GM19372 (cell line): ENCODE measurements at regions not wholly inside any gene's neighbourhood (a gene's known extent, or its start where the extent isn't known, plus 50 kb on each side); places are given as distances from the start of the nearest gene placed in this dataset.
"Not testable (repeated sequence)": the region's sequence is repeated elsewhere in the genome, so short reads cannot be mapped to it uniquely, and the experiment has no call there.

Experiments used
- ATAC-seq: cut with Tn5 transposase; IDR thresholded peaks from one replicate; pipeline ENCODE4 v1.9.1; 2021; ENCODE audit warnings: mild to moderate bottlenecking, low read depth, moderate library complexity; ENCODE audit not compliant: unreplicated experiment

DNA sequence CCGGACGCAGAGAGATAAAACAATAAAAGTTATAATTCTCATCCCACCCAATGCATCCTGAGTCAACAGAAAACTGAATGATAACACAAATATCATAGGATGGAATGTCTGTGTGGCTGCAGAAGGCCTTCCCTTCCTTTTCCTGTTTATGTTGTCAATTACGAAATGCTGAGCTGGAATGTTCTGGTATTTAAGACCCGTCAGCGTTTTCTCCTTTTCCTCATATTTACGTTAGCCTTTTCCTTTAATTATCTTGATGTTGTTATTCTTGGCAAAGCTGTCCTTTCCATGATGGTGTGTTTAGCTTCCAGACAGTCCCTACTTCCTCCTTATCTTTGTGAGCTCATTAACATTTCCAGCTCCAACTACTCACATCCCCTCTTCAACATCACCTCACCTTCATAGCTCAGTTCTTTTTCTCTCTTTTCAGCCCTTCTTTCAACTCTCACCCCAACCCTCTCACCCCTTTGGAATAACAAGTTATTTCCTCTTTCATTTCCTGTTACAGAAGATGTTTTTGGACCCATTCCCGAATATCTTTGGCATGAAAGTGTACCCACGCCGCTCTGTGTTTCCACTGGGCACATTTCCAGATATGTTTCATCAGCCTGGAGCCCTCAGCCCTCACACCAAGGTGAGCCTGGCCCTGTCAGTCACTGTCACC lies 221.6 kb downstream of the NR2F1-AS1 start:
- ATAC-seq = no peak

DNA sequence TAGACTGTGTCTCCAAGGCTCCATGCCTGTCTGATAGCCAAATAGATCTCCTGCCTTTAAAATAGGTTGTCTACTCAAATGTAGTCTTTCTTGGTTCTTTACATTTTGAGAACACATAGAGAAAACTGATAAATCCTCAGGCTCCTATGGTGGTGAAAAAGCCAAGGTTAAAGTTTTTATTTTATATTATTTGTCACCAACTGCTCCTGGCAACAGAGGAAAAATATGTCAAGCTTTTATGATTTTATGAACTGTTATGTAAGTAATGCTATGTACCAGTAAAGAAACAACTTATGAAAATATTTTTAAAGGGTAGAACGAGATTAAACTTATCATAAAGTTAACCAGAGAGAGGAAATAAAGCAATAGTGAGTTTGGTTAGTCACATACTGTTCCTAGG lies 222.8 kb downstream of the NR2F1-AS1 start:
- ATAC-seq = no peak

DNA sequence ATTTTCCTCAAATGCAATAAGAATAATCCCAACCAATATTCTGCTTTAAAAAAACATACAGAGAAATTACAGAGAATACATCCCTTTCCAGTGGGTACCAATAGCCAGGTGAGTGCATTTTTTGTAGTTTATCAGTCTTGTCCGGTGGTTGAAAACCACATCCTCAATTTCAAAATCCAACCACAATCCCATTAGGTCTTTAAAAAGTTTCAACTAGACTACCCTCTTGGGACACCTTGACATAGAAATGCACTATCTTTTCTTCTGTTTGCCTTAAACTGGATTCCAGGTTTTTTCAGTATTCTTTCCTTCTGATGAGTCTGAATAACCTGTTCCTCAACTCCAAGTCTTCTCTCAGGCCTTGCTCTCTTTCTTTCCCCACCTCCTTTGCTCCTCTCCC lies 223.3 kb downstream of the NR2F1-AS1 start:
- ATAC-seq = no peak

DNA sequence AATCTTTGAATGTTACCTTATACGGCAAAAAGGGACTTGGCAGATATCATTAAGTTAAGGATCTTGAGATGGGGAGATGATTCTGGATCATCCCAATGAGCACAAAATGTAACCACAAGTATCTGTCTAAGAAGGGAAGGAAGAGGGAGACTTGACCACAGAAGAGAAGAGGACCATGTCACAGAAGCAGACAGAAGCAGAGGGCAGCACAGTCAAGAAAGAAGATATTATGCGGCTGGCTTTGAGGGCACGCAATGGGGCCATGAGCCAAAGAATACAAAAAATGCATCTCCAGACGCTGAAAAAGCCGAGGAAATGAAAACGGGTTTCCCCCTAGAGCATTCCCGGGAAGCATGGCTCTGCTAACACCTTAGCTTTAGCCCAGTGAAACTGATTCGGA lies 225.3 kb downstream of the NR2F1-AS1 start:
- ATAC-seq = no peak

DNA sequence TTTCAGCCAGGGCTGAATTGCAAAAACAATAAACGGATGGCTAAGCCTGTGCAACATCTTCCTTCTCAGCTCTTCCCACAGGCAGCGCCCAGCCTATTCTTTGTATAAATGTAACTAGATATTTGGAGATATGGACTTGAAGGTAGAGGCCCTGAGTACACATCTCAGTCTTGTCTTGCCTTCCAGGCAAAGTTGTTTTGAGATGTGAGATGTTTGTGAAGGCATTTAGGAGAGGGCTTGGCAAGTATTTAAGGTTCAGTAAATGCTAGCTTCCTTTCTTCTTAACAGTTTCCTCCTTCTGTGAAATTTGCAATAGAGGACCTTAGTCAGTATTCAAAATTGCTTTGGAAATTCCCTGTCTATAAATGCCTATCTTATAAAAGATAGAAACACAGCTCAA lies 228.8 kb downstream of the NR2F1-AS1 start:
- ATAC-seq = no peak

DNA sequence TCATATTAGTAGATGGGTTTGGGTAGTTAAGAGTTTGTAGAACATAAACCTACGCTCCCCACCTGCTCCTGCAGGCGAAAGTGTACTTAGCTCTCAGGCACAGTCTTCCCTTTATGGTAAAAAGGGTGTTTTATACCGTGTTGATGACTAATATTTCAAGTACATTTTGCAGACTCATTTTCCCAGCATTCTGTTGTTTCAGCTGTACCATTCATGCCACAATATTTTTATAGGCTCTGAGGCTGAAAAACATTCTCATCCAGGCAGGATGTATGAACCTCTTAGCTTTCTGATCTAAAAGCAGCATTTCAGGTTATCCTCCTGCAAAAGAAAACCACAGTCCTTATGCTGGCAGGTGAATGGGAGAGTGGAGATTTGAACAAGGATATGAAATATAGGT lies 231.4 kb downstream of the NR2F1-AS1 start:
- ATAC-seq = no peak

DNA sequence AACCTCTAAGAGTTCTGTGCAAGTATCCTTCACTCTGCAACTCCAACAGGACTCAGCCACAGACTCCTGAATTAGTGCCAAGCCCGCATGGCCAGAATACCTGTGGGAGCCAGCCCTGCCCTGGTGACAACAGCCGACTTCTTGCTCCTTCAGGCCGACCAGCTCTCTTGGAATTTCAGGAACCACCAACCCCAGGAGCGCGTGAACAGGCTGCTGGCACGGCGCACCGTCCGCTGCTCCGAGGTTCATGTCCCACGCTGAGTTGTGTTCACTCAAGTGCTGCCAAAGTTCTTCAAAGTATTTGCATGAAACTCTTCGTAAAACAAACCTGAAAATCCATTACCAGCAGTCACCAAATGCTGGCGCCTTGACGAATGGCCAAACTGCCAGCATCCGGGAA lies 232.8 kb downstream of the NR2F1-AS1 start:
- no peak for ATAC-seq

DNA sequence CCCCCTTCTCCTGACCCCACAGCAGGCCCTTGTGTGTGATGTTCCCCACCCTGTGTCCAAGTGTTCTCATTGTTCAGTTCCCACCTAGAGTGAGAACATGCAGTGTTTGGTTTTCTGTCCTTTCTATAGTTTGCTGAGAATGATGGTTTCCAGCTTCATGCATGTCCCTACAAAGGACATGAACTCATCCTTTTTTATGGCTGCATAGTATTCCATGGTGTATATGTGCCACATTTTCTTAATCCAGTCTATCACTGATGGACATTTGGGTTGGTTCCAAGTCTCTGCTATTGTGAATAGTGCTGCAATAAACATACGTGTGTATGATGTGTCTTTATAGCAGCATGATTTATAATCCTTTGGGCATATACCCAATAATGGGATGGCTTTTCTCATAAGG lies 234.2 kb downstream of the NR2F1-AS1 start:
- ATAC-seq = not testable (repeated sequence)

DNA sequence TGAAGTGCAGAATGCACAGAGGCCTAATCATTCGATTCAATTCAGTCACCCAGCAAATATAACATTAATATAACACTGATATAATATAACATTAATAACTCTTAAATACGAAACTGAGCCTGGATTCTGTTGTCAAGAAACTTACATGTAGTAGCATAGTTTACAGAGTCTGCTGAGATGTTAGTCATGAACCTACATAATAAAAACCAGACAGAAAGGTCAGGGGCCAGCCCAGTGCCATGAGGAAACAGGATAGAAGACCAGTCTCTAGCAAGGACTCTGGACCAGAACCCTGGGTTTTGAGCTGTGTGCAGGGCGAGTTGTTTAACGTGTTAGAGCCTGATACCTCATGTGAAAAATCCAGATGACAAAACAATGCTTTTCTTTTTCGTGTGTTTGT lies 234.7 kb downstream of the NR2F1-AS1 start:
- ATAC-seq = no peak

DNA sequence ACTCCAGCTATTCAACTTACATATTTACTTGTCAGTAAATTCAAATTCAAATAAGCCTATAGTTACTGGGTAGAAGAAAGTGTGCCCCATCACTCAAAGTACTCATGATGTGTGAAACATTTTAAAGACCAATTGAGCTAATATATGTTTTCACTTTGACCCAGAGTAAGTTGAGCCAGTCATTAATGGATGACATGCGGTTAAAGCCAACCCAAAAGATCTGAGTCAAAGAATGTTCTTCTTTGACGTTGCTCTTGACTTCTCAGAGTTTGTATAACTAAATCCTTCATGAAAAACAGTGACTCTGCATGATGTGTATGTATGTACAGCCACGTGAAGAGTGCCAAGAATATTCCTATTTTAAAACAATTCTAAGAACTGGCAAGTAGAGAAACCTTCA lies 237.4 kb downstream of the NR2F1-AS1 start:
- no peak for ATAC-seq

DNA sequence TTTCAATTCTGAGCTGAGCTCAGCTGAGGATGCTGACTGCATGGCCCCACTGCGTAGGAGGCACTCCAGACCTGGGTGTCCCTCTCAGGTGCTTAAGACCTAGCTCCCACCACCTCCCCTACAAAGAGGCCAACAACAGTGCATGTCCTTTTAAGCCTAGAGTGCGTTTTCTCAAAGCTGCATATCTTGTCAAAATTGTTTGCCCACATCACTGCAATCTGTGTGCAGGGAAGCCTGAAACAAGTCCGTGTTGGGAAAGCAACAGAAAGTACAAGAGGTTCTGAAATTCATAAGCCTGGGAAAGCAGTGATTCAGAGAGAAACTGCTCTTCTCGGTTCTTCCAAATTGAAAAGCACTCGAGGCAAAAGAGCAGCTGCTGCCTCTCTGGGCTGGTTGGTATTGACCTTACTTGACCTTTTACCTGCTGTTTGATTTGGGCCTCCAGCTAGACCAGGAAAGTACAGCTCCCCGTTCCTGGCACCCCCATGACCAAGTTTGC lies 238.4 kb downstream of the NR2F1-AS1 start:
- ATAC-seq = no peak

DNA sequence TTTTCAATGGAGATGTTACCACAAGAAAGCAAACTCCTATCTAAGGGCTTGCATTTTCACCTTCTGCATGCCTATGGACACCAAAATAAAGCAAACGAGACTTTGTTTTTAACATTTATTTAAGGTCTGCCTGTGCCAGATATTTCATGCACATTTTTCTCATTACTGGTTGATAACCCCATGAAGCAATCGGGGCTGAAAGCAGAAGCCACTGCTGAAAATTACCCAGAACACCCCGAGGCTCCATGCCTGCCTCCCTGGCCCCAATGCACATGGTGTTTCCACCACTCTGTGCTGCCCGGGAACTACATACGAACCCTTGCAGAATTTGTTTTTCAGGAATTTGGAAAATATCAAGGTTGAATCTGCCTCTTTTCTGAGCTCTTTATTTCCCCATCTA lies 240.1 kb downstream of the NR2F1-AS1 start:
- no peak for ATAC-seq

DNA sequence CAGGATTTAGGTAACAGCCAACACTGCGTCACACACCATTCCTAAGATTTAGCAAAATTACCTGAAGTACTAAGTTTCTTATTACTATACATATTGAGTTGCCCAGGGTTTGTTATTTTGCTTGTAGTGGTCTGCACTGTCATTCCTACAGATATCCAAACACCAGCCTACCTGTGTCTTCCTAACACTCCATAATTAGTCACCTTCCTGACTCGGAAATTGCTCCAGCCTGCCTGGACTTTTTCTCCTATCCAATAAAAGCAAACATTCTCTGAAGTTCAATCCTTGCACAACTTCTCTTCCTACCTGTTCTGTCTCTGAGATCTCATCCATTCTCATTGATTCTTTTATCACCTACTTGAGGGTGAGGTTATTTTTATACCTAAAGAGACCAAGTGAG lies 243.9 kb downstream of the NR2F1-AS1 start:
- no peak for ATAC-seq

DNA sequence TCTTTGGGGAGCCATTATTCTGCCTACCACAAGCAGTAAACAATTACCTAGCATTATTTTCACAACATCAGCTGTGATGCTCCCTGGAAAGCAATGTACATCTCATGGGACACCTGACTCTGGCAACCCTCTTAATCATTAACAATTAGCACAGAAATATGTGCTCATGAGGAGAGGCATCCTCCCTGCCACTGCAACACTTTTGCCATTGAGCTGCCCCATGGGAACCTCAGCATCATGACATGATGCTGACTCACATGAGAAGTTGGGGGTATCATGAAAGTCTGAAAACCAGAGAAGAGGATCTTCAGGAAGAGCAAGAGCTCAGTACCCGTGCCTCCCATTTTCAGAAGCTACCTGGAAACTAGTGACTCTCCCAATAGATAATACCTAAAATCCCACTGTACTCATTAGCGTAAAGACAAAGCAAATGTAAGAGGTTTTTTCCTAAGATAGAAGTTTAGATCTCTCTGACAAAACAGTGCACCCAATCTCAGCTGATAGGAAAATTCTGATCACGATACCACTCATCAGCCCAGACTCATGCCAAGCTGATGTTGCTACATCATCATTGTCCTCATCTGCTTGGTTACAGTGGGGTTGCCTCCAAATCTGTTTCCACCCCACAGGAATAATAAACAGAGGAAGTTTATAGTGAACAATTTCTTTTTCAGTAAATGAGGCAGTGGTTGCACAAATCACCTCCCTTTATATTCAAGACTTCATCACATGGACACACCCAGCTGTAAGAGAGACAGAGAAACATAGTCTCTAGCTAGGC lies 244.5 kb downstream of the NR2F1-AS1 start:
- ATAC-seq = no peak

DNA sequence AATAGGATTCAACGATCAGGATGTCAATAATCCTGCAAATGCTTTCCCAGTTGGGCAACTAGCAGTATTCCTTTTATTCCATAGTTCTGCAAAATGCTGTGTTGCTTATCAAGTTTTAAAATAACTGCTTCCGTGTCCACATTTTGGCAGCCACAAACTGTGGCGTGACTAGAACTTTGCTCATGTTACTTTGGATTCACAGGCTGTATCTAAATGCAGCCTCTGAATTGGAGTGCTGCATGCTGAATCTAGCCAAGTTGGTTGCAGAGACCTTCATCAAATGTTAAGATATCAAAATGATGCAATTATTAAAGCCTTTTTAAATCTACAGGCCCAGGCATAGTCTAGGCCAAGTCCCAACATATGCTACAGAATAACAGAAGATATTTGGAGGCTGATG lies 249.2 kb downstream of the NR2F1-AS1 start:
- no peak for ATAC-seq

DNA sequence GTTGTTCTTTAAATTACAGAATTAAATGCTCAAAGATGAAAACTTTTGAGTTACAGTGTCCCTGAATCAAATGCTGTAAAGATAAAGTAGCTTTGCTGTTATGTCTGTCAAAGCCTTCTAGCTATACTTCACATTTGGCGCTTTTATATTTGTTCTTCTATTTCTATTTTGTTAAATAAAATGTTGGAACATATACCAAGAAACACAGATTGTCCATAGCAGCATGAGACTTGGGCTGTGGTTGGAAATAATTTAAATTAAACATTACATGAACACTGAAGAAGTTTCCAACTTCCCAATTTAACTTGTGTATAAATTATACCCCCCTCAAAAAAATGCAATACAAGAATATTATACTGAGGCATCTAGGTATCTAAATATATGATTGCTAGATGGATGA lies 249.8 kb downstream of the NR2F1-AS1 start:
- no peak for ATAC-seq

DNA sequence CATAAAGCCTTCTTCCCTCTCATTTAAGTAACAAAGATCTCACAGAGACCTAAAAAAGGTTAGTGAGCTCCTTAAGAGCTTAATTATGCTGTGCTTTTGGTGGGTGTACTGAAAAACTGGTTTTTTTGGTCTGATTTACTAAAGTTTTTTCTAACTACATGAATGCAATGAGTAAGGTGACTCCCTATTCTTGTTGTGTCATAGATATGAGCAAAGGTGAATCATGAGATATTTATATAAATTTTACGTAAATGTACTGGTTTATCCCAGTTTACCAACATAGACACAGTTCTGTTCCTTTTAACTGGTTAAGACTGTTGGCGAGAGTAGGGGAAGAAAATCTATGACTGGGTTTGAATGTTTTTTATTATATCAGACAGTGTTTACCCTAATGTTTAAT lies 250.5 kb downstream of the NR2F1-AS1 start:
- no peak for ATAC-seq

DNA sequence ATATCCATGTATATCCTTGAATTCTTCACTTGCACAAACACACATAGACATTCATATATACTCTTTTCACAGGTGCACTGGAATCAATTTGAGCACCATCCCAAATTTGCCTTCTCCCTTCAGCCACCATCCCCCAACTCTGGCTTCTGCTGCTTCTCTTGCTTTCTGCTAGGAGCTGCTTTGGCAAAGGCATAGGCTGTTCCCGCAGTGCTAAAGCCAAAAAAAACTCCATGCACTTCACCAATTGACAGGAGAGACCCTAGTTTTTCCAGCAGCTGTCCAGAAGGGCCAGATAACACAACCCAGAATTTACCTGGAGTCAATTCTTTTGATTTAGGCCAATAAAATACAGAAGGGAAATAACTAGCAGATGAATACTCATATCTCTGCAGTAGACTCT lies 251.3 kb downstream of the NR2F1-AS1 start:
- no peak for ATAC-seq

DNA sequence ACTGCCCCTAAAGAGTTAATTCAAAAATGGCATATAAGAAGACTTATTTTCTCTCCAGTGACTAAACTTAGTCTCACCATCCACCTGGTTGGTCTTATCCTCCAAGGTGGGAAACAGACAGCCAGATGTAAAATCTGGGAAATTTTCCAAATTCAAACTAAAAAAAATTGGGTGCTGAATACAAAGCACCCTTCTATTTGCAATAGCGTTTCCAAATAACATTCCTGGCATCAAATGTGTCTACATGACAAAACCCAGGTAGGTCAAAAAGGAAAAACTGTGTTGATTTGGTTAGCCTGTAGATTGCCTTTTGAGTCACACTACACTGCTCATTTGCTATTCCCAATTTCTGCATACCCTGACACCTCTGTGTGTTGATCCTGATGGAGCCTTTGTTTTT lies 252.2 kb downstream of the NR2F1-AS1 start:
- ATAC-seq = no peak

DNA sequence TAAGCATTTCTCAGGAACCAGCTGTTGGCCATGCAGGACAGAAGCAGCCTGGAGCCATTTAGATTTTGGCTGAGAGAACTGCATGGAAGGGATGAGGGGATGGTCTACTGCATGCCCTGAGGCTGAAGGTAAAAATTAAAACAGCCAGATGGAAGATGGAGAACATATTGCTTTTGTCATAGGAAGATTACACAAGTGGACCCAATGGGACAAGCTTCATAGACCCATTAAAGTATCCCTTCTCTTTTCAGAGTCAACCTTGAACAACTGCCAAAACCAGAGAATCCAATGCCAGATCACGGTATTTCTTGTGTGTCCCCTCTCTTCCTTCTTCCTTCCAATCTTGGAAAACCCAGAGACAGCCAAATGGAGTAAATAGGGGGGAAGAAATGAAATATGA lies 253.4 kb downstream of the NR2F1-AS1 start:
- ATAC-seq = no peak

DNA sequence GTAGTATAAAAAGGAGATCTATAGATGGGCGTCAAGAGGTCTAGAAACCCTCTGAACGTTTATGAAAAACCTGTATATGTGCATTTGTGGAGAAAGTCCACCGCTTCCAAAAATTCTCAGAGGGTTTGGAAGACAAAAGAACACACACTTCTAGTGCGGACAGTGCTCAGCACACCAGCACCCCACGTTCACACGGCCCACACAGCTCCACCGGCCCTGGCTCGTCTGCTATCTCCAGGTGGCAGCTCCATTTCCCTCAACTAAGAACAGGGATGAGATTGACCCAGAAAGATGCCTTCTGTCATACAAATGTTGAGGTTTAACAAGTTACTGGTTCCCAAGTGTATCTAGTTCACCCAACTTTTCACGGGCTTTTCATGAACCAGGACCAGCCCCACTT lies 255.1 kb downstream of the NR2F1-AS1 start:
- ATAC-seq = no peak
